ENCODE measurements at regions not wholly inside any gene's neighbourhood (a gene's known extent, or its start where the extent isn't known, plus 50 kb on each side); places are given as distances from the start of the nearest gene placed in this dataset.

GRCh38 chr11:112318184-112318591, 57.5 kb upstream of the PLET1 start (continued):
- TF ChIP-seq PHF8 (conservative IDR thresholded peaks at IDR 0.05; ENCODE audit: low read depth, low read length), result no peak
- no peak for TF ChIP-seq POLR2A (IDR thresholded peaks at IDR 0.05; ENCODE audit: control extremely low read depth in 1 of 2, low read depth in 2 of 2, low read length in 2 of 2)
- no peak for TF ChIP-seq EZH2 (IDR thresholded peaks at IDR 0.05; ENCODE audit: low read depth, low read length, severe bottlenecking)
- no peak for TF ChIP-seq RFX5 (IDR thresholded peaks at IDR 0.05; ENCODE audit: borderline replicate concordance, low read depth, low read length)
- no peak for TF ChIP-seq FOSL1 (IDR thresholded peaks at IDR 0.05; ENCODE audit: insufficient read depth, low read depth, low read length)

Measured in H1 (cell line).